GM23338 (cell line): ENCODE measurements at regions not wholly inside any gene's neighbourhood (a gene's known extent, or its start where the extent isn't known, plus 50 kb on each side); places are given as distances from the start of the nearest gene placed in this dataset.

Experiments used
- ATAC-seq: fragments of 200-7000 bp; cut with Tn5 transposase; 3 replicates; pipeline ENCODE4 v1.9.1; 2020
- DNase-seq: peaks from one replicate; pipeline ENCODE4 v3.0.0-alpha.2; 2015; ENCODE audit warnings: low spot score
- H2AFZ ChIP-seq: fragments of 200-600 bp; sonication (generic); 2 replicates; pipeline ENCODE4 v1.8.0; 2016; ENCODE audit warnings: antibody characterized with exemption, mild to moderate bottlenecking, moderate library complexity
- H3F3A ChIP-seq: fragments of 200-600 bp; sonication (generic); replicated peaks from 2 replicates; pipeline ENCODE4 v1.8.0; 2017; ENCODE audit warnings: antibody characterized with exemption, mixed run types, low read depth
- H3K27ac ChIP-seq: fragments of 200-600 bp; sonication (generic); 2 replicates; pipeline ENCODE4 v1.6.1; 2016; ENCODE audit warnings: low read depth
- H3K27me3 ChIP-seq: fragments of 200-600 bp; sonication (generic); 2 replicates; pipeline ENCODE4 v1.8.0; 2016; ENCODE audit warnings: mild to moderate bottlenecking, mixed run types, moderate library complexity; ENCODE audit not compliant: insufficient read depth
- H3K36me3 ChIP-seq: fragments of 200-600 bp; sonication (generic); 2 replicates; pipeline ENCODE4 v1.8.0; 2016; ENCODE audit warnings: mild to moderate bottlenecking; ENCODE audit not compliant: insufficient read depth
- H3K4me1 ChIP-seq: fragments of 200-600 bp; sonication (generic); 2 replicates; pipeline ENCODE4 v1.8.0; 2016; ENCODE audit warnings: mild to moderate bottlenecking, moderate library complexity; ENCODE audit not compliant: insufficient read depth
- H3K4me2 ChIP-seq: fragments of 200-600 bp; sonication (generic); 2 replicates; pipeline ENCODE4 v1.7.1; 2017; ENCODE audit warnings: mixed run types
- H3K4me3 ChIP-seq: fragments of 200-600 bp; sonication (generic); 2 replicates; pipeline ENCODE4 v1.6.1; 2016; ENCODE audit warnings: mixed run types
- H3K79me2 ChIP-seq: fragments of 200-600 bp; sonication (generic); replicated peaks from 2 replicates; pipeline ENCODE4 v1.8.0; 2017; ENCODE audit warnings: mild to moderate bottlenecking; ENCODE audit not compliant: insufficient read depth
- H3K9me2 ChIP-seq: fragments of 200-600 bp; sonication (generic); 2 replicates; pipeline ENCODE4 v1.8.0; 2017; ENCODE audit not compliant: insufficient read depth
- H4K20me1 ChIP-seq: fragments of 200-600 bp; sonication (generic); replicated peaks from 2 replicates; pipeline ENCODE4 v1.8.0; 2017; ENCODE audit warnings: mild to moderate bottlenecking; ENCODE audit not compliant: insufficient read depth
- H3K27ac Mint-ChIP-seq: 2 replicates; pipeline ENCODE4 v1.8.0; 2020; ENCODE audit warnings: inconsistent platforms, mild to moderate bottlenecking, moderate library complexity, mixed read lengths
- H3K27me3 Mint-ChIP-seq: 3 replicates; pipeline ENCODE4 v1.8.0; 2022; ENCODE audit warnings: low read depth, mild to moderate bottlenecking, moderate library complexity, mixed read lengths, inconsistent platforms; ENCODE audit not compliant: insufficient read depth, poor library complexity
- H3K36me3 Mint-ChIP-seq: 3 replicates; pipeline ENCODE4 v1.8.0; 2021; ENCODE audit warnings: low read depth, mild to moderate bottlenecking, inconsistent platforms, moderate library complexity, mixed read lengths
- H3K4me1 Mint-ChIP-seq: 3 replicates; pipeline ENCODE4 v1.8.0; 2020; ENCODE audit warnings: mild to moderate bottlenecking, inconsistent platforms, mixed read lengths
- H3K4me3 Mint-ChIP-seq: 3 replicates; pipeline ENCODE4 v1.8.0; 2021; ENCODE audit warnings: moderate library complexity, mild to moderate bottlenecking, inconsistent platforms, mixed read lengths
- H3K9me3 Mint-ChIP-seq: 3 replicates; pipeline ENCODE4 v1.8.0; 2020; ENCODE audit warnings: moderate library complexity, mild to moderate bottlenecking, inconsistent platforms, mixed read lengths
- CREB1 ChIP-seq: fragments of 250-450 bp; sonication (Bioruptor Pico); IDR thresholded peaks from 2 replicates; pipeline ENCODE4 v1.5.0; 2020; ENCODE audit warnings: low read depth, mild to moderate bottlenecking, moderate library complexity
- EZH2 ChIP-seq: fragments of 200-600 bp; sonication (generic); IDR thresholded peaks from one replicate; pipeline ENCODE4 v1.8.0; 2017; ENCODE audit warnings: antibody characterized with exemption, mild to moderate bottlenecking, low read depth; ENCODE audit not compliant: unreplicated experiment
- EZH2phosphoT487 ChIP-seq: fragments of 200-600 bp; sonication (generic); IDR thresholded peaks from one replicate; pipeline ENCODE4 v1.8.1; 2018; ENCODE audit warnings: antibody characterized with exemption; ENCODE audit not compliant: unreplicated experiment
- JUNB ChIP-seq: IDR thresholded peaks from one replicate; pipeline ENCODE4 v1.6.1; 2016; ENCODE audit warnings: antibody characterized with exemption; ENCODE audit not compliant: unreplicated experiment
- NANOG ChIP-seq: IDR thresholded peaks from 2 replicates; pipeline ENCODE4 v1.6.1; 2016; ENCODE audit warnings: antibody characterized with exemption, borderline replicate concordance
- REST ChIP-seq: IDR thresholded peaks from one replicate; pipeline ENCODE4 v1.6.1; 2018; ENCODE audit warnings: antibody characterized with exemption; ENCODE audit not compliant: unreplicated experiment
- STAT1 ChIP-seq: IDR thresholded peaks from one replicate; pipeline ENCODE4 v1.6.1; 2016; ENCODE audit warnings: antibody characterized with exemption; ENCODE audit not compliant: unreplicated experiment
- ZNF114 ChIP-seq: fragments of 250-450 bp; sonication (Bioruptor Pico); IDR thresholded peaks from 2 replicates; pipeline ENCODE4 v1.5.0; 2020; ENCODE audit warnings: mild to moderate bottlenecking, moderate library complexity
- ZNF331 ChIP-seq: fragments of 250-450 bp; sonication (Bioruptor Pico); IDR thresholded peaks from 2 replicates; pipeline ENCODE4 v1.5.0; 2020; ENCODE audit warnings: low read depth, mild to moderate bottlenecking, moderate library complexity
- ZNF462 ChIP-seq: fragments of 250-450 bp; sonication (Bioruptor Pico); IDR thresholded peaks from 2 replicates; pipeline ENCODE4 v1.5.0; 2020; ENCODE audit warnings: mild to moderate bottlenecking, moderate library complexity
- TF ChIP-seq, protein P1 (sequence below), 2 experiments: fragments of 200-600 bp in 1 of 2; sonication (generic) in 1 of 2; conservative IDR thresholded peaks; 2 replicates each; pipeline versions ENCODE4 v1.5.1 to v1.6.1; 2016 to 2017; ENCODE audit warnings: antibody characterized with exemption in 2 of 2, low read depth in 2 of 2, mild to moderate bottlenecking in 2 of 2, moderate library complexity in 1 of 2

DNA sequence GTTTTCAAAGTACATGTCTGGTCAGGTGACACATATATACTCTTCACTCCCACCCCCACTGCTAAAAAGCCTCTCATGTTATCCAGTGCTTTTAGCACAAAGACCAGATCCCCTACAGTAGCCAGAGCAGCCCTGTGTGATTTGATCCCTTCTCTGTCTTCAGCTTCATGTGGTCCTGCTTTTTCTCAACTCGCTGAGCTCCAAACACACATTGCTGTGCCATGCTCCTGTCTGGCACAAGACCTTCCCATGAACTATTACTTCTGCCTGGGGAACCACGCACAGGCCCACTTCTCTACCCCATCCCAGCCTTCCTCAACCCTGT is 127.1 kb downstream of the RASSF10 start:
- H3K27ac Mint-ChIP-seq = no peak overlapping the region
- H3K4me1 Mint-ChIP-seq = peaks cover 21% of the 10 kb centered on the region
- peaks cover 2% of the 10 kb centered on the region for H3K27me3 Mint-ChIP-seq
- H3K4me1 ChIP-seq = peaks cover 9% of the 10 kb centered on the region; the same call in 1 of the 2 replicates
- peak overlapping the region; percentile 14; the same call in 1 of the 2 replicates for H2AFZ ChIP-seq
- no peaks in the 10 kb centered on the region for H3K36me3 ChIP-seq
- H3K36me3 Mint-ChIP-seq = no peaks in the 10 kb centered on the region
- no peaks in the 10 kb centered on the region for H3K27me3 ChIP-seq
- no peaks in the 10 kb centered on the region for H4K20me1 ChIP-seq
- H3F3A ChIP-seq = no peaks in the 10 kb centered on the region
- no peaks in the 10 kb centered on the region for H3K9me2 ChIP-seq
- no peaks in the 10 kb centered on the region; the same call in 1 of the 3 replicates for H3K9me3 Mint-ChIP-seq
- DNase-seq (no peak), ATAC-seq (no peak)
- H3K27ac ChIP-seq = no peak overlapping the region
- no peak overlapping the region for H3K4me3 ChIP-seq
- H3K79me2 ChIP-seq = no peaks in the 10 kb centered on the region
- no peak overlapping the region for H3K4me3 Mint-ChIP-seq
- no peak overlapping the region for H3K4me2 ChIP-seq
- TF ChIP-seq JUNB (no peak), CREB1 (CRISPR knock-in tag) (no peak), NANOG (no peak), EZH2phosphoT487 (no peak)
- TF ChIP-seq, protein P1, sequence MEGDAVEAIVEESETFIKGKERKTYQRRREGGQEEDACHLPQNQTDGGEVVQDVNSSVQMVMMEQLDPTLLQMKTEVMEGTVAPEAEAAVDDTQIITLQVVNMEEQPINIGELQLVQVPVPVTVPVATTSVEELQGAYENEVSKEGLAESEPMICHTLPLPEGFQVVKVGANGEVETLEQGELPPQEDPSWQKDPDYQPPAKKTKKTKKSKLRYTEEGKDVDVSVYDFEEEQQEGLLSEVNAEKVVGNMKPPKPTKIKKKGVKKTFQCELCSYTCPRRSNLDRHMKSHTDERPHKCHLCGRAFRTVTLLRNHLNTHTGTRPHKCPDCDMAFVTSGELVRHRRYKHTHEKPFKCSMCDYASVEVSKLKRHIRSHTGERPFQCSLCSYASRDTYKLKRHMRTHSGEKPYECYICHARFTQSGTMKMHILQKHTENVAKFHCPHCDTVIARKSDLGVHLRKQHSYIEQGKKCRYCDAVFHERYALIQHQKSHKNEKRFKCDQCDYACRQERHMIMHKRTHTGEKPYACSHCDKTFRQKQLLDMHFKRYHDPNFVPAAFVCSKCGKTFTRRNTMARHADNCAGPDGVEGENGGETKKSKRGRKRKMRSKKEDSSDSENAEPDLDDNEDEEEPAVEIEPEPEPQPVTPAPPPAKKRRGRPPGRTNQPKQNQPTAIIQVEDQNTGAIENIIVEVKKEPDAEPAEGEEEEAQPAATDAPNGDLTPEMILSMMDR (conservative IDR thresholded peaks at IDR 0.05; ENCODE audit: low read depth in 2 of 2) = no peak

DNA sequence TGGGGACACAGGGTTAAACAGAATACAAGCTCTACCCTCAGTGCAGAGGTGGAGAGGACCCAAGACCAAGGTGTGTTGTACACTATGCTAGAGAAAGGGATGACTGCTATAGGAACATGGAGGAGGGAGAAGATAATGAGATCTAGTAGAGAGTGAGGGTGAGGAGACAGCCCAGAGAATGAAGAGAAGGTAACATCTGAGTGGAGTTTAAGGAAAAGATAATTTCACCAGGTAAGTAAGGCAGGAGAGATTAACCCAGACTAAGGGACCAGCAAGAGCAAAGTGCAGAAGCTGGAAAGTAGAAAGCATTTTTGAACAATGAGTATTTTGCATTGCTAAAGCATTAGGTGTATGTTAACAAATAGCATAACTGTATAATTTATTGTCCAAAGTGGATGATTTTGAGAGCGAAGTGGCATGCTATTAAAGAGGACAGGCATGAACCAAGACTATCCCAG is 128.8 kb downstream of the RASSF10 start:
- no peak overlapping the region for H3K27ac ChIP-seq
- H3K4me1 ChIP-seq = peaks cover 9% of the 10 kb centered on the region; the same call in 1 of the 2 replicates
- no peak for DNase-seq
- no peak overlapping the region for H3K27ac Mint-ChIP-seq
- H3K9me2 ChIP-seq = no peaks in the 10 kb centered on the region
- no peaks in the 10 kb centered on the region for H4K20me1 ChIP-seq
- peaks cover 2% of the 10 kb centered on the region for H3K27me3 Mint-ChIP-seq
- H3K4me2 ChIP-seq = no peak overlapping the region
- no peaks in the 10 kb centered on the region for H3F3A ChIP-seq
- no peaks in the 10 kb centered on the region for H3K36me3 ChIP-seq
- ATAC-seq = no peak
- H3K9me3 Mint-ChIP-seq = no peaks in the 10 kb centered on the region; the same call in 2 of the 3 replicates
- H3K79me2 ChIP-seq = no peaks in the 10 kb centered on the region
- no peak overlapping the region for H3K4me3 ChIP-seq
- H3K27me3 ChIP-seq = no peaks in the 10 kb centered on the region
- no peak overlapping the region for H3K4me3 Mint-ChIP-seq
- no peaks in the 10 kb centered on the region for H3K36me3 Mint-ChIP-seq
- peaks cover 21% of the 10 kb centered on the region for H3K4me1 Mint-ChIP-seq
- no peak overlapping the region for H2AFZ ChIP-seq
- TF ChIP-seq REST (no peak), JUNB (no peak), ZNF331 (CRISPR knock-in tag) (no peak), ZNF462 (CRISPR knock-in tag) (no peak), STAT1 (no peak), NANOG (no peak), ZNF114 (CRISPR knock-in tag) (no peak), EZH2phosphoT487 (no peak), EZH2 (no peak)
